ENCODE measurements at regions not wholly inside any gene's neighbourhood (a gene's known extent, or its start where the extent isn't known, plus 50 kb on each side); places are given as distances from the start of the nearest gene placed in this dataset.
"Not testable (repeated sequence)": the region's sequence is repeated elsewhere in the genome, so short reads cannot be mapped to it uniquely, and the experiment has no call there.

- H3K4me3 Mint-ChIP-seq = no peak overlapping the region
- H3K27me3 Mint-ChIP-seq (ENCODE audit: low read depth) = no peaks in the 10 kb centered on the region
- no peak overlapping the region for H3K27ac Mint-ChIP-seq
- peaks cover 12% of the 10 kb centered on the region for H3K36me3 Mint-ChIP-seq
- TF ChIP-seq CTCF (IDR thresholded peaks at IDR 0.05; ENCODE audit: unreplicated experiment) = no peak
- no peak for DNase-seq (ENCODE audit: low spot score in 2 of 2, unreplicated experiment in 2 of 2)
- H3K9me3 Mint-ChIP-seq = peaks cover 35% of the 10 kb centered on the region
- peaks cover 1% of the 10 kb centered on the region for H3K4me1 Mint-ChIP-seq
Measured at GRCh38 chr15:75117993-75118392, 83.7 kb upstream of the C15orf39 start.

- not testable (repeated sequence) for H3K27me3 Mint-ChIP-seq (ENCODE audit: low read depth); H3K27ac Mint-ChIP-seq; DNase-seq (ENCODE audit: low spot score in 2 of 2, unreplicated experiment in 2 of 2); H3K4me1 Mint-ChIP-seq; H3K36me3 Mint-ChIP-seq; H3K4me3 Mint-ChIP-seq
- peaks cover 32% of the 10 kb centered on the region for H3K9me3 Mint-ChIP-seq
Measured at GRCh38 chr15:75119312-75119711, 82.4 kb upstream of the C15orf39 start.

- DNase-seq (ENCODE audit: low spot score in 2 of 2, unreplicated experiment in 2 of 2) = no peak
- Mint-ChIP-seq H3K9me3 (peaks cover 28% of the 10 kb centered on the region), H3K27me3 (ENCODE audit: low read depth) (no peaks in the 10 kb centered on the region), H3K36me3 (peaks cover 5% of the 10 kb centered on the region), H3K27ac (no peak overlapping the region), H3K4me1 (peaks cover 1% of the 10 kb centered on the region), H3K4me3 (no peak overlapping the region)
- TF ChIP-seq CTCF (IDR thresholded peaks at IDR 0.05; ENCODE audit: unreplicated experiment) = no peak
Measured at GRCh38 chr15:75121491-75121890, 80.2 kb upstream of the C15orf39 start.

- H3K27ac Mint-ChIP-seq = no peak overlapping the region
- no peaks in the 10 kb centered on the region for H3K27me3 Mint-ChIP-seq (ENCODE audit: low read depth)
- no peak overlapping the region for H3K4me3 Mint-ChIP-seq
- TF ChIP-seq CTCF (IDR thresholded peaks at IDR 0.05; ENCODE audit: unreplicated experiment) = no peak
- H3K4me1 Mint-ChIP-seq = peaks cover 1% of the 10 kb centered on the region
- peaks cover 2% of the 10 kb centered on the region for H3K36me3 Mint-ChIP-seq
- no peak for DNase-seq (ENCODE audit: low spot score in 2 of 2, unreplicated experiment in 2 of 2)
- H3K9me3 Mint-ChIP-seq = peaks cover 14% of the 10 kb centered on the region
Measured at GRCh38 chr15:75123395-75123794, 78.3 kb upstream of the C15orf39 start.

GRCh38 chr15:75124278-75124677, 77.4 kb upstream of the C15orf39 start:
- not testable (repeated sequence) for H3K27me3 Mint-ChIP-seq (ENCODE audit: low read depth); H3K4me3 Mint-ChIP-seq; H3K4me1 Mint-ChIP-seq; H3K27ac Mint-ChIP-seq; DNase-seq (ENCODE audit: low spot score in 2 of 2, unreplicated experiment in 2 of 2); H3K36me3 Mint-ChIP-seq
- H3K9me3 Mint-ChIP-seq = peaks cover 11% of the 10 kb centered on the region

GRCh38 chr15:75125935-75126334, 75.7 kb upstream of the C15orf39 start:
- H3K9me3 Mint-ChIP-seq = peaks cover 7% of the 10 kb centered on the region
- H3K4me1 Mint-ChIP-seq = no peaks in the 10 kb centered on the region
- no peak for DNase-seq (ENCODE audit: low spot score in 2 of 2, unreplicated experiment in 2 of 2)
- H3K27me3 Mint-ChIP-seq (ENCODE audit: low read depth) = no peaks in the 10 kb centered on the region
- peaks cover 2% of the 10 kb centered on the region for H3K36me3 Mint-ChIP-seq
- no peak overlapping the region for H3K4me3 Mint-ChIP-seq
- TF ChIP-seq CTCF (IDR thresholded peaks at IDR 0.05; ENCODE audit: unreplicated experiment) = no peak
- no peak overlapping the region for H3K27ac Mint-ChIP-seq

GRCh38 chr15:75126864-75127580, 74.7 kb upstream of the C15orf39 start:
- Mint-ChIP-seq H3K27ac (no peak overlapping the region), H3K27me3 (ENCODE audit: low read depth) (no peaks in the 10 kb centered on the region), H3K4me3 (no peak overlapping the region), H3K4me1 (no peaks in the 10 kb centered on the region), H3K9me3 (peaks cover 4% of the 10 kb centered on the region), H3K36me3 (peaks cover 2% of the 10 kb centered on the region)
- no peak for TF ChIP-seq CTCF (IDR thresholded peaks at IDR 0.05; ENCODE audit: unreplicated experiment)
- DNase-seq (ENCODE audit: low spot score in 2 of 2, unreplicated experiment in 2 of 2) = no peak
